ENCODE measurements at regions not wholly inside any gene's neighbourhood (a gene's known extent, or its start where the extent isn't known, plus 50 kb on each side); places are given as distances from the start of the nearest gene placed in this dataset.

DNA sequence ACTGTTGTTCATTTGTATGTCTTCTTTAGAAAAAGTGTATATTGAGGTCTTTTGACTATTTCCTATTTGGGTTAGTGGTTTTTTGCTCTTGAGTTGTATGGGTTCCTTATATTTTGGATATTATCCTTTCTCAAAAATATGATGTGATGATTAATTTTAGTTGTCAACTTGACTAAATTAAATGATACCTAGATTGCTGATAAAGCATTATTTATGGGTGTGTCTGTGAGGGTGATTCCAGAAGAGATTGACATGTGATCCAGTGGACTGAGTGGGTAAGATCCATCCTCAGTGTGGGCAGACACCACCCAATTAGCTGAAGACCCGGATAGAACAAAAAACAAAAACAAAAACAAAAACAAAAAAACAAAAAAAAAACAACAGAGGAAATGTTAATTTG, 115.1 kb upstream of the KIF2A start:
- TF ChIP-seq CTCF (IDR thresholded peaks at IDR 0.05; ENCODE audit: borderline replicate concordance, extremely low read depth, low read length, poor library complexity, severe bottlenecking) = no peak
- TF ChIP-seq EZH2 (IDR thresholded peaks at IDR 0.05; ENCODE audit: borderline replicate concordance, low read depth, low read length, severe bottlenecking) = no peak
